ENCODE measurements at regions not wholly inside any gene's neighbourhood (a gene's known extent, or its start where the extent isn't known, plus 50 kb on each side); places are given as distances from the start of the nearest gene placed in this dataset.

- H3K4me1 ChIP-seq (ENCODE audit: control insufficient read depth in 4 of 4, insufficient read depth in 4 of 4, low read length in 3 of 4) = peaks cover 0 to 2% (median 0%) of the 10 kb centered on the region in 4 donors
- no peaks in the 10 kb centered on the region for H3K9me3 ChIP-seq (ENCODE audit: control insufficient read depth in 4 of 4, low read length in 3 of 4)
- peaks cover 0 to 10% (median 0%) of the 10 kb centered on the region in 4 donors for H3K27me3 ChIP-seq (ENCODE audit: control insufficient read depth in 4 of 4, insufficient read depth in 4 of 4, low read length in 3 of 4)
- 84% methylated on average over 9 of the region's 9 CpGs for WGBS
- no peak overlapping the region for H3K4me3 ChIP-seq (ENCODE audit: low read depth in 1 of 3, low read length in 3 of 3)
- H3K9ac ChIP-seq (ENCODE audit: low read depth in 1 of 2, low read length in 2 of 2) = no peak overlapping the region
- TF ChIP-seq EGR1 (IDR thresholded peaks at IDR 0.05; ENCODE audit: low read depth in 2 of 2) (no peak), YY1 (IDR thresholded peaks at IDR 0.05) (no peak), HNF4A (conservative IDR thresholded peaks at IDR 0.05) (no peak), TAF1 (conservative IDR thresholded peaks at IDR 0.05) (no peak), REST (IDR thresholded peaks at IDR 0.05) (no peak), RXRA (IDR thresholded peaks at IDR 0.05) (no peak), CTCF (IDR thresholded peaks at IDR 0.05; ENCODE audit: low read depth, low read length, missing input control) (no peak), NR2F2 (IDR thresholded peaks at IDR 0.05) (no peak), JUND (IDR thresholded peaks at IDR 0.05) (no peak), FOXA1 (IDR thresholded peaks at IDR 0.05) (no peak), FOXA2 (IDR thresholded peaks at IDR 0.05) (no peak), MAX (IDR thresholded peaks at IDR 0.05) (no peak), HNF4G (IDR thresholded peaks at IDR 0.05) (no peak)
- no peak for DNase-seq (ENCODE audit: low spot score)
- no peaks in the 10 kb centered on the region for H3K36me3 ChIP-seq (ENCODE audit: control insufficient read depth in 4 of 4, insufficient read depth in 3 of 4, low read depth in 1 of 4, low read length in 3 of 4)
- no peak overlapping the region for H3K27ac ChIP-seq (ENCODE audit: low read depth in 1 of 2, low read length in 2 of 2)
These were observed 288.6 kb upstream of the CCL2 start for GRCh38 chr17:33966410-33967059.

GRCh38 chr17:33967608-33968349 lies 287.3 kb upstream of the CCL2 start:
- H3K9me3 ChIP-seq (ENCODE audit: control insufficient read depth in 4 of 4, low read length in 3 of 4) = no peaks in the 10 kb centered on the region
- no peak overlapping the region for H3K9ac ChIP-seq (ENCODE audit: low read depth in 1 of 2, low read length in 2 of 2)
- no peak for DNase-seq (ENCODE audit: low spot score)
- H3K27ac ChIP-seq (ENCODE audit: low read depth in 1 of 2, low read length in 2 of 2) = no peak overlapping the region
- no peak overlapping the region for H3K4me3 ChIP-seq (ENCODE audit: low read depth in 1 of 3, low read length in 3 of 3)
- peaks cover 0 to 2% (median 0%) of the 10 kb centered on the region in 4 donors for H3K4me1 ChIP-seq (ENCODE audit: control insufficient read depth in 4 of 4, insufficient read depth in 4 of 4, low read length in 3 of 4)
- H3K27me3 ChIP-seq (ENCODE audit: control insufficient read depth in 4 of 4, insufficient read depth in 4 of 4, low read length in 3 of 4) = peaks cover 0 to 10% (median 0%) of the 10 kb centered on the region in 4 donors
- H3K36me3 ChIP-seq (ENCODE audit: control insufficient read depth in 4 of 4, insufficient read depth in 3 of 4, low read depth in 1 of 4, low read length in 3 of 4) = no peaks in the 10 kb centered on the region
- 72% methylated on average over 8 of the region's 8 CpGs for whole genome bisulfite sequencing
- TF ChIP-seq ATF3 (IDR thresholded peaks at IDR 0.05) (no peak), RAD21 (IDR thresholded peaks at IDR 0.05) (no peak), HNF4A (conservative IDR thresholded peaks at IDR 0.05) (no peak), REST (IDR thresholded peaks at IDR 0.05) (no peak), CTCF (IDR thresholded peaks at IDR 0.05; ENCODE audit: low read depth, low read length, missing input control) (no peak), TAF1 (conservative IDR thresholded peaks at IDR 0.05) (no peak), JUND (IDR thresholded peaks at IDR 0.05) (no peak), HNF4G (IDR thresholded peaks at IDR 0.05) (no peak), NR2F2 (IDR thresholded peaks at IDR 0.05) (no peak), ZBTB33 (IDR thresholded peaks at IDR 0.05) (no peak)

Measured in liver (tissue), 8 donors.